H1 (cell line): ENCODE measurements at regions not wholly inside any gene's neighbourhood (a gene's known extent, or its start where the extent isn't known, plus 50 kb on each side); places are given as distances from the start of the nearest gene placed in this dataset.

Experiments
- CTCF ChIA-PET: fragments of 300-600 bp; sonication (Branson Sonifier 250); formaldehyde crosslinking; loops from one replicate; lab custom pipeline; 2021; ENCODE audit not compliant: partially characterized antibody; lab: Charles Lee
- POLR2A ChIA-PET: fragments of 300-600 bp; sonication (Branson Sonifier 250); formaldehyde crosslinking; loops from one replicate; lab custom pipeline; 2021; ENCODE audit warnings: inconsistent platforms; ENCODE audit not compliant: partially characterized antibody; lab: Charles Lee
- DNase-seq, 2 experiments: peaks; one replicate each; pipeline versions ENCODE4 v3.0.0 to v3.0.0-alpha.2; 2010 to 2022; ENCODE audit warnings: low spot score in 2 of 2, low read depth in 1 of 2, mixed read lengths in 1 of 2
- FAIRE-seq: peaks from 2 replicates; lab custom pipeline; 2011; peaks lifted over from hg19 to GRCh38; lab: Jason Lieb, UNC
- H2AFZ ChIP-seq: 2 replicates; pipeline ENCODE4 v1.8.1; 2012; ENCODE audit warnings: low read length, inconsistent platforms
- H2AK5ac ChIP-seq: 2 replicates; pipeline ENCODE4 v1.6.1; 2013; ENCODE audit warnings: low read depth, low read length
- H2BK120ac ChIP-seq: replicated peaks from 2 replicates; pipeline ENCODE3; 2013; ENCODE audit warnings: low read depth, low read length, inconsistent platforms
- H2BK12ac ChIP-seq: 2 replicates; pipeline ENCODE4 v1.6.1; 2013; ENCODE audit warnings: low read depth, low read length
- H2BK15ac ChIP-seq: 2 replicates; pipeline ENCODE4 v1.6.1; 2013; ENCODE audit warnings: low read length
- H2BK20ac ChIP-seq: 2 replicates; pipeline ENCODE4 v1.6.1; 2013; ENCODE audit warnings: low read length
- H2BK5ac ChIP-seq: 2 replicates; pipeline ENCODE4 v1.6.1; 2013; ENCODE audit warnings: low read depth, low read length
- H3K14ac ChIP-seq: 2 replicates; pipeline ENCODE4 v1.6.1; 2013; ENCODE audit warnings: inconsistent platforms; ENCODE audit not compliant: insufficient read length
- H3K18ac ChIP-seq: 2 replicates; pipeline ENCODE4 v1.6.1; 2013; ENCODE audit warnings: low read length; ENCODE audit errors: extremely low read depth
- H3K23ac ChIP-seq: 2 replicates; pipeline ENCODE4 v1.6.1; 2013; ENCODE audit warnings: inconsistent platforms; ENCODE audit not compliant: insufficient read length
- H3K23me2 ChIP-seq: 2 replicates; pipeline ENCODE4 v1.6.1; 2013; ENCODE audit warnings: low read depth, low read length
- H3K27ac ChIP-seq: 2 replicates; pipeline ENCODE4 v1.6.1; 2011; ENCODE audit warnings: low read depth, low read length, inconsistent platforms
- H3K27me3 ChIP-seq, 4 experiments: replicated peaks in 1 of 4; 1 replicate in 1 of 4; 2 replicates in 3 of 4; pipeline versions ENCODE4 v1.6.1 to v1.8.1; 2011 to 2013; ENCODE audit warnings: low read length in 3 of 4, mild to moderate bottlenecking in 3 of 4, inconsistent platforms in 2 of 4, mixed read lengths in 2 of 4, moderate library complexity in 1 of 4; ENCODE audit not compliant: control insufficient read depth in 3 of 4, insufficient read depth in 3 of 4; ENCODE audit errors: extremely low read depth in 1 of 4
- H3K36me3 ChIP-seq, 4 experiments: 2 replicates each; pipeline versions ENCODE4 v1.6.1 to v1.8.1; 2011 to 2013; ENCODE audit warnings: mild to moderate bottlenecking in 4 of 4, low read length in 3 of 4, moderate library complexity in 2 of 4, control low read depth in 1 of 4, inconsistent platforms in 1 of 4; ENCODE audit not compliant: insufficient read depth in 4 of 4, control insufficient read depth in 2 of 4
- H3K4ac ChIP-seq: replicated peaks from 2 replicates; pipeline ENCODE3; 2013; ENCODE audit warnings: low read length, low read depth, mixed read lengths, inconsistent platforms; ENCODE audit not compliant: insufficient read length
- H3K4me1 ChIP-seq, 4 experiments: replicated peaks in 1 of 4; 1 replicate in 1 of 4; 2 replicates in 3 of 4; pipeline versions ENCODE4 v1.6.1 to v1.8.1; 2011 to 2013; ENCODE audit warnings: low read length in 3 of 4, inconsistent platforms in 2 of 4, mixed read lengths in 1 of 4; ENCODE audit not compliant: insufficient read depth in 4 of 4, control insufficient read depth in 3 of 4
- H3K4me2 ChIP-seq, 2 experiments: 2 replicates each; pipeline versions ENCODE4 v1.6.1 to v1.8.1; 2011 to 2013; ENCODE audit warnings: low read depth in 2 of 2, low read length in 2 of 2, control low read depth in 1 of 2, inconsistent platforms in 1 of 2, mild to moderate bottlenecking in 1 of 2; ENCODE audit not compliant: insufficient read depth in 1 of 2
- H3K4me3 ChIP-seq, 4 experiments: fragments of 200-600, 300-600 bp in 1 of 4; sonication (generic), shearing (Covaris generic), sonication (Bioruptor Twin) in 1 of 4; 2 replicates each; pipeline versions ENCODE4 v1.5.1 to v1.8.1; 2011 to 2016; ENCODE audit warnings: low read length in 4 of 4, low read depth in 3 of 4, control low read depth in 2 of 4, inconsistent platforms in 2 of 4, mild to moderate bottlenecking in 2 of 4, mixed read lengths in 1 of 4, moderate library complexity in 1 of 4; ENCODE audit not compliant: insufficient read depth in 2 of 4; ENCODE audit errors: extremely low read depth in 1 of 4
- H3K56ac ChIP-seq: replicated peaks from 2 replicates; pipeline ENCODE3; 2013; ENCODE audit warnings: low read depth, mild to moderate bottlenecking, mixed read lengths, low read length, inconsistent platforms; ENCODE audit not compliant: insufficient read length
- H3K79me1 ChIP-seq: 2 replicates; pipeline ENCODE4 v1.6.1; 2013; ENCODE audit warnings: low read depth, low read length, control low read depth
- H3K79me2 ChIP-seq, 2 experiments: 2 replicates each; pipeline versions ENCODE4 v1.6.1 to v1.8.1; 2012 to 2013; ENCODE audit warnings: low read length in 2 of 2, mild to moderate bottlenecking in 2 of 2, inconsistent platforms in 1 of 2; ENCODE audit not compliant: insufficient read depth in 2 of 2, control insufficient read depth in 1 of 2
- H3K9ac ChIP-seq, 4 experiments: replicated peaks in 1 of 4; 1 replicate in 1 of 4; 2 replicates in 3 of 4; pipeline versions ENCODE4 v1.6.1 to v1.8.1; 2011 to 2013; ENCODE audit warnings: low read depth in 3 of 4, low read length in 3 of 4, control low read depth in 2 of 4, mild to moderate bottlenecking in 2 of 4, moderate library complexity in 2 of 4, inconsistent platforms in 1 of 4; ENCODE audit errors: extremely low read depth in 1 of 4
- H3K9me3 ChIP-seq, 2 experiments: 2 replicates each; pipeline versions ENCODE4 v1.6.1 to v1.8.1; 2012 to 2013; ENCODE audit warnings: mild to moderate bottlenecking in 2 of 2, moderate library complexity in 2 of 2, control low read depth in 1 of 2, inconsistent platforms in 1 of 2, low read depth in 1 of 2, low read length in 1 of 2, mixed read lengths in 1 of 2; ENCODE audit not compliant: insufficient read depth in 2 of 2
- H4K20me1 ChIP-seq, 2 experiments: replicated peaks in 1 of 2; 2 replicates each; pipeline versions ENCODE3 to v1.8.1; 2011 to 2013; ENCODE audit warnings: inconsistent platforms in 2 of 2, low read length in 2 of 2, mild to moderate bottlenecking in 1 of 2; ENCODE audit not compliant: insufficient read depth in 2 of 2, control insufficient read depth in 1 of 2
- H4K5ac ChIP-seq: 2 replicates; pipeline ENCODE4 v1.6.1; 2013; ENCODE audit warnings: low read length, low read depth, mixed read lengths, inconsistent platforms; ENCODE audit not compliant: insufficient read length
- H4K8ac ChIP-seq: 2 replicates; pipeline ENCODE4 v1.8.0; 2013; ENCODE audit warnings: mild to moderate bottlenecking, moderate library complexity, low read length, inconsistent platforms; ENCODE audit not compliant: insufficient read depth; ENCODE audit errors: extremely low read depth
- H4K91ac ChIP-seq: replicated peaks from 2 replicates; pipeline ENCODE3; 2013; ENCODE audit warnings: low read length, mixed read lengths, inconsistent platforms; ENCODE audit not compliant: insufficient read length
- MAFK ChIP-seq: IDR thresholded peaks from 2 replicates; pipeline ENCODE4 v1.6.1; 2012; ENCODE audit warnings: low read depth, mild to moderate bottlenecking, improper control_type of control experiment, low read length
- NANOG ChIP-seq: IDR thresholded peaks from 2 replicates; pipeline ENCODE4 v1.6.1; 2011; ENCODE audit warnings: low read length, low read depth, mild to moderate bottlenecking, inconsistent platforms; ENCODE audit not compliant: insufficient read depth, poor library complexity, severe bottlenecking
- POLR2AphosphoS5 ChIP-seq: IDR thresholded peaks from 2 replicates; pipeline ENCODE4 v1.6.1; 2011; ENCODE audit warnings: low read depth, low read length
- SP4 ChIP-seq: IDR thresholded peaks from 2 replicates; pipeline ENCODE4 v1.6.1; 2012; ENCODE audit warnings: low read length, inconsistent platforms
- WGBS, 2 experiments: shearing (Covaris generic) in 1 of 2; methylation state at CpG; one replicate each; pipeline versions ENCODE4 v1.1.6 to v1.1.7; 2013 to 2015; ENCODE audit warnings: low lambda C conversion rate in 2 of 2, mixed read lengths in 2 of 2, inconsistent platforms in 1 of 2, low coverage in 1 of 2, missing lambda C conversion rate in 1 of 2; ENCODE audit not compliant: insufficient replicate concordance in 2 of 2, insufficient coverage in 1 of 2, insufficient read length in 1 of 2; ENCODE audit errors: extremely low coverage in 1 of 2, missing lambda C conversion rate in 1 of 2; 5-methylcytosine and 5-hydroxymethylcytosine counted together

- H3K4me1 ChIP-seq: no peaks in the 10 kb centered on the region
- no peak overlapping the region for H2AFZ ChIP-seq
- FAIRE-seq (no peak), DNase-seq (no peak)
- ChIA-PET CTCF (interaction anchor here (0.6 kb wide), 1 partner anchor 132 kb away, joined by 3 read pairs; no protein-coding TSS in a partner anchor), POLR2A (no interaction called here)
- no peak overlapping the region for H3K9ac ChIP-seq
- no peaks in the 10 kb centered on the region for H3K27me3 ChIP-seq
- H4K8ac ChIP-seq: no peak overlapping the region
- no peak overlapping the region for H2BK120ac ChIP-seq
- no peaks in the 10 kb centered on the region; the same call in 1 of the 2 replicates for H3K23me2 ChIP-seq
- no peak overlapping the region for H4K5ac ChIP-seq
- H2BK15ac ChIP-seq: no peak overlapping the region
- H3K79me2 ChIP-seq: no peaks in the 10 kb centered on the region
- TF ChIP-seq POLR2AphosphoS5: no peak
- no peak for TF ChIP-seq SP4
- no peak for TF ChIP-seq NANOG
- TF ChIP-seq MAFK: no peak
- no peaks in the 10 kb centered on the region for H3K79me1 ChIP-seq
- no peak overlapping the region for H3K56ac ChIP-seq
- no peak overlapping the region for H3K4ac ChIP-seq
- H4K91ac ChIP-seq: no peak overlapping the region
- no peaks in the 10 kb centered on the region for H3K9me3 ChIP-seq
- H3K4me2 ChIP-seq: no peak overlapping the region
- 90% methylated on average over 2 of the region's 2 CpGs; no CpG with 5 or more reads in 1 of the 2 experiments for WGBS, 2 experiments
- H3K27ac ChIP-seq: no peak overlapping the region
- H2AK5ac ChIP-seq: no peak overlapping the region
- H2BK5ac ChIP-seq: no peak overlapping the region
- no peak overlapping the region for H3K4me3 ChIP-seq
- H3K23ac ChIP-seq: no peak overlapping the region
- H3K18ac ChIP-seq: no peak overlapping the region
- H3K14ac ChIP-seq: no peak overlapping the region
- no peak overlapping the region for H2BK20ac ChIP-seq
- no peaks in the 10 kb centered on the region for H4K20me1 ChIP-seq
- no peaks in the 10 kb centered on the region for H3K36me3 ChIP-seq
- no peak overlapping the region for H2BK12ac ChIP-seq
Observed at GRCh38 chr2:186995092-186995491, 146.1 kb upstream of the ZSWIM2 start.
